ENCODE measurements at regions not wholly inside any gene's neighbourhood (a gene's known extent, or its start where the extent isn't known, plus 50 kb on each side); places are given as distances from the start of the nearest gene placed in this dataset.

- no peak for TF ChIP-seq POLR2A (IDR thresholded peaks at IDR 0.05; ENCODE audit: low read depth)
- TF ChIP-seq, protein P1, sequence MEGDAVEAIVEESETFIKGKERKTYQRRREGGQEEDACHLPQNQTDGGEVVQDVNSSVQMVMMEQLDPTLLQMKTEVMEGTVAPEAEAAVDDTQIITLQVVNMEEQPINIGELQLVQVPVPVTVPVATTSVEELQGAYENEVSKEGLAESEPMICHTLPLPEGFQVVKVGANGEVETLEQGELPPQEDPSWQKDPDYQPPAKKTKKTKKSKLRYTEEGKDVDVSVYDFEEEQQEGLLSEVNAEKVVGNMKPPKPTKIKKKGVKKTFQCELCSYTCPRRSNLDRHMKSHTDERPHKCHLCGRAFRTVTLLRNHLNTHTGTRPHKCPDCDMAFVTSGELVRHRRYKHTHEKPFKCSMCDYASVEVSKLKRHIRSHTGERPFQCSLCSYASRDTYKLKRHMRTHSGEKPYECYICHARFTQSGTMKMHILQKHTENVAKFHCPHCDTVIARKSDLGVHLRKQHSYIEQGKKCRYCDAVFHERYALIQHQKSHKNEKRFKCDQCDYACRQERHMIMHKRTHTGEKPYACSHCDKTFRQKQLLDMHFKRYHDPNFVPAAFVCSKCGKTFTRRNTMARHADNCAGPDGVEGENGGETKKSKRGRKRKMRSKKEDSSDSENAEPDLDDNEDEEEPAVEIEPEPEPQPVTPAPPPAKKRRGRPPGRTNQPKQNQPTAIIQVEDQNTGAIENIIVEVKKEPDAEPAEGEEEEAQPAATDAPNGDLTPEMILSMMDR (IDR thresholded peaks at IDR 0.05), result no peak
These were observed 187.7 kb downstream of the OLFM1 start for GRCh38 chr9:135275163-135275562.
